ENCODE measurements at regions not wholly inside any gene's neighbourhood (a gene's known extent, or its start where the extent isn't known, plus 50 kb on each side); places are given as distances from the start of the nearest gene placed in this dataset.

DNA sequence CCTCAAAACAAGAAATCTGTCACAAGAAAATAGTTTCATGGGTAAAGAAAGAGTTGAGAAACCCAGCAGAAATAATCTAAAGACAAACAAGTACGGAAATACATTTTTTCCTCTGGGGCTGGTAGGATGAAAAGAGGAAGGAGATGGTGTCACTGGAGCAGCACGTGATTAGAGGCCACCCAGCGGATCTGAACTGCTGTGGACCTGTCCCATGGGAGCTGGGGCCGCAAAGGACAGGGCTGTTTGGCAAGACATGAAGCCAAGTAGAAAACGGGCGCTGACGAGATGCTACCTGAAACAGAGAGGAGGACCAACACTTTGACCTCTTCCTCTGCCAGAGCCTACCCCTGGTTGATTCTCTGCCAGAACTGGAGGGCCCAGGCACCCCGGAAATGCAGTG, 295.4 kb upstream of the ATP5MC3 start:
- H3K27ac Mint-ChIP-seq = no peak overlapping the region
- no peaks in the 10 kb centered on the region for H3K36me3 Mint-ChIP-seq
- no peaks in the 10 kb centered on the region for H3K4me1 Mint-ChIP-seq
- peaks cover 4% of the 10 kb centered on the region for H3K27me3 Mint-ChIP-seq
- H3K4me3 Mint-ChIP-seq = no peak overlapping the region
- no peaks in the 10 kb centered on the region for H3K9me3 Mint-ChIP-seq

DNA sequence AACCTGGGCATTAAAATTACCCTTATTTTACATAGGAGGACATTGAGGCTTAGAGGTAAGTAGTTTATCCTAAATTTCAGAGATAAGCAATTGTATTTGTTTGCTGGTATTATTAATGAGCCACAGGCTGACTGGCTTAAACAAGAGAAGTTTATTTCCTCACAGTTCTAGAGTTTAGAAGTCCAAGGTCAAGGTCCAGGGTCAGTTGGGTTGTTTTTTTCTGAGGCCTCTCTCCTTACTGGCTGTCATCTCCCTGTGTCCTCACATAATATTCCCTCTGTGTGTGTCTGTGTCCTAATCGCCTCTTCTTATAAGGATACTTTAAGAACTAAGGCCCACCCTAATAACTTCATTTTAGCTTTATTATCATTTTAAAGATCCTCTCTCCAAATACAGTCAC, 294.9 kb upstream of the ATP5MC3 start:
- peaks cover 5% of the 10 kb centered on the region for H3K27me3 Mint-ChIP-seq
- H3K4me3 Mint-ChIP-seq = no peak overlapping the region
- H3K36me3 Mint-ChIP-seq = no peaks in the 10 kb centered on the region
- no peak overlapping the region for H3K27ac Mint-ChIP-seq
- H3K9me3 Mint-ChIP-seq = no peaks in the 10 kb centered on the region
- H3K4me1 Mint-ChIP-seq = no peaks in the 10 kb centered on the region

DNA sequence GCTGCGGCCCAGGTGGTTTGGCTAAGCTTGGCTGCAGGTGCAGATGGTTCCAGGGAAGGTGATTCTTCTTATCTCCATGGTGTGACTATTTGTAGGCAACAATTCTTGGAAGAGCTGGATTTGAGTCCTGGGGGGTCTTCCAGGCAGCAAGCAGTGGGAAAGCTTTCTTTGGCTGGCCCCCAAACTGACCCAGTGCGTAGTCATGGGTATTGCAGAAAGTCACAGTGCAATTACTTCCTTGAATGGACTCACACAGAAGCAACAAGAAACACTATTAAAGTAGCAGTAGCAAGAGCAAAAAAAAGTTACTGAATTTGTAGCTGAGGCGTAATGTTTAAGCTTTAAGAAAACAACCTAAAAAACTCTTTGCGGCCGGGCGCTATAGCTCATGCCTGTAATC, 293.6 kb upstream of the ATP5MC3 start:
- H3K36me3 Mint-ChIP-seq = no peaks in the 10 kb centered on the region

DNA sequence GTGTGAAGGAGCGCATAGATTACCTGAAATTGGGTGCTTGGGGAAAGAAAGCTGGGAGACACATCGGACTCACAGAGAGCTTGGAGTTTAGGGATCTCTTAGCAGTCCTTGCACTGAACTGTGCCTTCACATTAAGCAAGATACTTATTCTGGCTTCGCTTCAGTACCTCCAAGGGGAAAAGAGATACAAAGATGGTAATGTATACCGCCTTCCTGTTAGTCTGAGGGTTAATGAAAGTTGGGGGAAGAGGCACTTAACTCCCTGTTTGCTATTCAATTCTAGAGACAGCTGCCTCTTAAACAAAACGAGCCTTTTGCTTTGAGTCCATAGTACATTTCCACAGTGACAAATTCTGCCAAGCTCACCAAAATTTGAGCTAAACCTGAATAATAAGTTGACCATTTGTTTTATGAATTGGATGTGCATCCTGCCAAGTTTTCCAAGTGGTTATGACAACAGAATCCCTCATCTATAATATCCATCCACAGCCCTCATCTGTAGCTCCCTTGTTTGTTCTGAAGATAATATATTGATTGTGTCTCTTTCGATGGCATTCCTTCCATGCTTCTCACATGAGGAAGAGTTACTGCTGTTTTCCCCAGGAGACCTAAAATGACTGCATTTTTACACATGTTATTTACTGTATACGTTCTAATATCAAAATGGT, 287.1 kb upstream of the ATP5MC3 start:
- no peaks in the 10 kb centered on the region for H3K4me1 Mint-ChIP-seq
- H3K27ac Mint-ChIP-seq = no peak overlapping the region
- H3K36me3 Mint-ChIP-seq = no peaks in the 10 kb centered on the region
- H3K27me3 Mint-ChIP-seq = peaks cover 3% of the 10 kb centered on the region
- H3K9me3 Mint-ChIP-seq = peaks cover 4% of the 10 kb centered on the region
- H3K4me3 Mint-ChIP-seq = no peak overlapping the region

More for the DNA sequence above, 293.6 kb upstream of the ATP5MC3 start:
- Mint-ChIP-seq H3K4me1 (no peaks in the 10 kb centered on the region), H3K4me3 (no peak overlapping the region), H3K27me3 (peaks cover 3% of the 10 kb centered on the region), H3K27ac (no peak overlapping the region), H3K9me3 (peaks cover 1% of the 10 kb centered on the region)

DNA sequence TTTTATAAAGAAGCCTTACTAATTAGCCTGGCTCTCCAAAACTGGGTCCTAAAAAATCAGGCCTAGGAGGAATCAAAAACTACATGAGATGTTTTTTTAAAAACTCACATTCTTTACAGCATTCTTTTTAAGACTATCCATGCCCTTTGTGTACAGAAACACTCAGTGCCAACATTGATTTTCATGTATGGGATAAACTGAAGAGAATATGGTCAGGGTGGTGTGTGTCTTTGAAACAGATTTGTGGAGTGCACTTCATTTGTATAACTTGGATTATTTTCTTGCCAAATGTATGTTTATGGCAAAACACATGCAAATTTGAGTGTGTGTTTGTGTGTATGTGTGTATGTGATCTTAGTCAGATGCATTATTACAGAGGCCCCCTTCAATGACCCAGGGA, 283.6 kb upstream of the ATP5MC3 start:
- no peak overlapping the region for H3K4me3 Mint-ChIP-seq
- H3K9me3 Mint-ChIP-seq = peaks cover 3% of the 10 kb centered on the region
- no peaks in the 10 kb centered on the region for H3K36me3 Mint-ChIP-seq
- no peaks in the 10 kb centered on the region for H3K4me1 Mint-ChIP-seq
- no peak overlapping the region for H3K27ac Mint-ChIP-seq
- peaks cover 4% of the 10 kb centered on the region for H3K27me3 Mint-ChIP-seq

DNA sequence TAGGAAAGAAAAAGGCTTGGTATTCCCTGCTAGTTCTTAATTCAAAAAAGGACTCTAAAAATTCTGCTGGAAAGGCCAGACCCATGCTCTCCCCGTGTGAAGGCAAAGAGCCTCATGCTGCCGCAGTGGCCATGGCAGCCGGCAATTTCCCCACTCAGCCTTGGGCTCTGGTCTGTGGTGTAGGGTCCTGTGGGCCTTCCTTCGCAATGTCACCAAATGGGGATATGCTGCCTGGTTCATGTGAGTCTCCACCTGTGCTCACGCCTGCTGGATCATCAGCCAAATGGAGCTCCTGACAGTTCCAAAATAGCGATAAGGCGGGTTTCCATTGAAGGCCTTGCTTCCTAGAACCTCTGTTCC, 282.8 kb upstream of the ATP5MC3 start:
- no peak overlapping the region for H3K4me3 Mint-ChIP-seq
- H3K9me3 Mint-ChIP-seq = no peaks in the 10 kb centered on the region
- peaks cover 5% of the 10 kb centered on the region for H3K27me3 Mint-ChIP-seq
- no peak overlapping the region for H3K27ac Mint-ChIP-seq
- H3K36me3 Mint-ChIP-seq = no peaks in the 10 kb centered on the region
- no peaks in the 10 kb centered on the region for H3K4me1 Mint-ChIP-seq

DNA sequence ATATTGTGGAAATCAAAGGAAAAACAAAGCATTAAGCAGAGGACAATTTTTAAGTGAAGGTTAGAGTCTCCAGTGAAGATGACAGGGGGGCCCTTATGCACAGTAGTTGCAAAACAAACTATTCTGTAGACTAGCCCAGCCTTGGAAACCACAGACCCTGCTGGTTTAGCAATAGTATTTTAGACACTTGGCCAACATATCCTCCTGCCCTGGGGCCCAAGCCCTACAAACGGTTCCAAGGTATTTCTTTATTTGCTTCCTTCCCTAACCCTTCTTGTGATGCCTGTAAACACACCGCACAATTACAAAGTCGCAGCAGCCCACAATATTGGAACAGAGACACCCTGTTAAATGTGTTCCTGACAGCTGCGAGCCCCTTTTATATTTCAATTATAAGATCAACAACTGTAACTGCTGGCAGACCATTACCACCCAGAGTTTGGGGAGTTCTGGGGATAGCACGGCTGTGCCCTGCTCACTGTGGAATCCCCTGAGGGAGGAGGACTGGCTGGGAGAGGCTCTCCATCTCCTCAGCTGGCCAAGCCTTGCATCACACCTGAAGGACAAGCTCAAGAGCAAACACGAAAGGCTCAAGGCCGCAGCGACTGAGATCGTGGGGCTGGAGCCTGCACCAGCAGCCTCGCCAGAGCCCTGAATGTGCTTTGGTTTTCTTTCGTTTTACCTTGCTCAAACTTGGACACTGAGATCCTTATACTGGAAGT, 282.2 kb upstream of the ATP5MC3 start:
- Mint-ChIP-seq H3K4me1 (no peaks in the 10 kb centered on the region), H3K27me3 (peaks cover 5% of the 10 kb centered on the region), H3K36me3 (no peaks in the 10 kb centered on the region), H3K27ac (no peak overlapping the region), H3K4me3 (no peak overlapping the region), H3K9me3 (no peaks in the 10 kb centered on the region)

DNA sequence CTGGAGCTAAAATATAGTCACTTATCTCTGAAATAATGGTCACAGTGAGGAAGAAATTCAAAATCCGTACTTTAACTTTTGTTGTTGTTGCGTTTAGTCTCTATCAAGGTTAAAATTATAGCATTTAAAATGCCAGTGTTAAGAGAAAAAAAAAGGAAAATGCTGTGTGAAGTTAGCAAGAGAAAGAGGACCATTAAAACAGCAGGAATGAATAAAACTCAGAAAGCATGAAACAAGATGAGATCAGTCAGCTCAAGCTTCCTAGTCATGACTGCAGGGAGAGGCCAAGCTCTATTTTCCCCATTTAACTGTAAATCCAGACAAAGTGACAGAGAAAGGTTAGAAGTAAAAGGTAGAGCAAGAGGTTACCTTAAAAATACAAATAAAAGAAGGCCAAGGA, 281.7 kb upstream of the ATP5MC3 start:
- Mint-ChIP-seq H3K9me3 (no peaks in the 10 kb centered on the region), H3K4me3 (no peak overlapping the region), H3K27ac (no peak overlapping the region), H3K27me3 (peaks cover 5% of the 10 kb centered on the region), H3K36me3 (no peaks in the 10 kb centered on the region), H3K4me1 (no peaks in the 10 kb centered on the region)

DNA sequence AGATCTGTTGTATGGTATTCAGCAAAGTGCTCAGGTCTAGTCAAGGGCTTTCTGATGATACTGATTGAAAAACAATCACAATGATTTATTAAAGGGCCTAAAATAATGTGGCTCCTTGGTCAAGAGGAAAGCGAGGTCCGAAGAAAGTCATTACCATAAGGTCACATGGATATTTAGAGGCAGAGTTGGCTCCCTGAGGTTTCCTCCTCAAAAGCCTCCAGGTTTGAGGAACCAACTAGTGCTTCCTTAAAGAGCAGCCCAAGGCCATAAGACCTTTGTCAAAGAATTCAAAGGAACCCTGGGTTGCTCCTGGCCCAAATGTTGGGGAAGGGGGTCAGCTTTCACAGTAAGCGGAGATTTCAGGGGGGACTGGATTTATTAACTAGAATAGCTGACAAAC, 280.7 kb upstream of the ATP5MC3 start:
- Mint-ChIP-seq H3K27me3 (peaks cover 5% of the 10 kb centered on the region), H3K4me1 (no peaks in the 10 kb centered on the region), H3K36me3 (no peaks in the 10 kb centered on the region), H3K4me3 (no peak overlapping the region), H3K27ac (no peak overlapping the region), H3K9me3 (no peaks in the 10 kb centered on the region)

DNA sequence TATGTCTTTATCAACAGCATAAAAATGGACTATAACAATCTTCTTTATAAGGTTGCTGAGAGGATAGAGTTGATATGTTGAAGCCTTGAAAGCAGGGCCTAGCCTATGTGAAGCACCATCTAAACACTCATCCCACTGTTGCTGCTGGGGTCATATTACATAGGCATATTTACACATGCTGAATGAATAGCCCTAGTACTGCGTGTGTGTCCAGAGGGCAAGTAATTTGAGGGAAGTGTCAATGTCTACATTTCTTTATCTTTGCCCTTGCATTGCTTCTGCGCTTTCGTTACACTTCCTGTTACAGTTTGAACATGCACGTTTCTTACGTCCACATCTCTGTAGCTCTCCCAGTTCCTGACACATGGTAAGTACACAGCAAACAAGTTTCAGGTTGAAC, 280.3 kb upstream of the ATP5MC3 start:
- Mint-ChIP-seq H3K9me3 (no peaks in the 10 kb centered on the region), H3K27ac (no peak overlapping the region), H3K4me3 (no peak overlapping the region), H3K27me3 (peaks cover 5% of the 10 kb centered on the region), H3K36me3 (no peaks in the 10 kb centered on the region), H3K4me1 (no peaks in the 10 kb centered on the region)

DNA sequence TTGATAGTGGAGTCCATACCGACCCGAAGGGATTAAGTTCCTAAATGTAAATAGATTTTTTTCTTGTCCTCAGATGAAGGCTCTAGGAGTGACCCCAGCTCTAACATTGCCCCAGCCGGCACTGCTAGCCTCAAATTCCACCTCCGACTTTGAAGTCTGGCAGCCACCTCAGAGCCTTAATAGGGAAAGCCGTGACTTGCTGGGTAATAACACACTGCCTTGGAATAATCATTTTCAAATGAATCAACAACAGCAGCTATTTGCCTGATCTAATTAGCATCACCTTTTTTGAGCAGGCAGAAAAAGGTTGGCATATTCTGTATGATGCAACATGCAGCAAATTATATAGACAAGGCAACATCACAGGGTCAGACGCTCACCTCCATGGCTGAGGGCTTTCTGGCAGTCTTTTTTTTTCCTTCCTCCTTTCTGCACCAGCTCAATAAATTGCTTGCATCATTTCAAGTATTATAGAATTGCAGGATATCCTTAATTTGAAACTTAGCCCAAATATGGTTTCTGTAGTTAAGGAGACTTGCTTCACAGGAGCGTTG, 276.5 kb upstream of the ATP5MC3 start:
- Mint-ChIP-seq H3K4me1 (no peaks in the 10 kb centered on the region), H3K27me3 (peaks cover 8% of the 10 kb centered on the region), H3K36me3 (no peaks in the 10 kb centered on the region), H3K27ac (no peak overlapping the region), H3K4me3 (no peak overlapping the region), H3K9me3 (no peaks in the 10 kb centered on the region)

DNA sequence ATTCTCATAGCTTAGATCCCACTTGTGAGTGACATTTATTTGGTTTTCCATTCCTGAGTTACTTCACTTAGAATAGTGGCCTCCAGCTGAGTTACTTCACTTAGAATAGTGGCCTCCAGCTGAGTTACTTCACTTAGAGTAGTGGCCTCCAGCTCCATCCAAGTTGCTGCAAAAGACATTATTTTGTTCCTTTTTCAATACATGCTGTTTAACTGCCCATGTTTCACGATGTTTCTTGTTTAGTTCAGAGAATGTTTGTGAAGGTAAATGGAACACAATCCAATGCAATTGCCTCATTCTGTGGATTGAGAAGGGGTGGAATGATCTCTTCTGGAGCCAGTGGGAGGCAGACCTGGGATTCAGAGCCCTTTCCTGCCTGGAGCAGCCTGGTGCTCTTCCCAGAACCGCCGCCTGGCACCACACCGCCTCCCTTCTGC, 273.5 kb upstream of the ATP5MC3 start:
- Mint-ChIP-seq H3K4me3 (no peak overlapping the region), H3K36me3 (no peaks in the 10 kb centered on the region)

DNA sequence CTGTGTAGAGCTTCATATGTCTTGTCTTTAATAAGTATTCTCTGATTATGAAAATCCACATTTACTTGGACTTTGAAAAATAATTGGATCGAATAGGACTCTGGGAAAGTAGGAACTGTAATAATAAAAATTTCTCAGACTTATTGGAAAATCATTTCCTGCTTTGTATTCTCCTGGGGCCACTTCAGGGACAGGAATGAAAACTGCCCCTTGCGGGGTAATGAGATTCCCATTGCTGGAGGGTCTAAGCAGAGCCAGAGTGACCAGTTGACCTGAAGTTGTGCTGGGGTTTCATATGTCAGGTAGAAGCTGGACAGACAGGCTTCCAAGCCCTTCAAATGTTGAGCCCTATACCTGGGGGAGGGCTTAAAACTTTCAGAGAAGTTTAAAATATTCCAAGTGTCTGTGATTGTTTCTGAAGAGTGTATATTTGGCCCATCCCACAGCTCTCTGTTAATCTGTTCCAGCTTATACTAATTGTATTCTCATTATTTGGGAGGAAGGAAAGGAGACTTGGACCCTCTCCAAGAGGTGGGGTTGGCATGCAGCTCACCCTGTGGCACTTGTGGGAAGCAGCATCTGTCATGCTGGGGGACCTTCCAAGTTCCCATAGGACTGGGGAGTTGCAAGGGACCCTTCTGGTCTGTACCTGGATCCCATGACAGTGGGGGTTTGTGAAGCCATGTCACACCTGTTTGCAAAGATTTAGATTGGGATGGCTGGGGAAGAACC, 268.7 kb upstream of the ATP5MC3 start:
- Mint-ChIP-seq H3K4me3 (no peak overlapping the region), H3K27me3 (no peaks in the 10 kb centered on the region), H3K27ac (no peak overlapping the region), H3K36me3 (no peaks in the 10 kb centered on the region), H3K4me1 (no peaks in the 10 kb centered on the region), H3K9me3 (no peaks in the 10 kb centered on the region)

More for the DNA sequence above, 273.5 kb upstream of the ATP5MC3 start:
- H3K9me3 Mint-ChIP-seq = no peaks in the 10 kb centered on the region
- H3K27me3 Mint-ChIP-seq = peaks cover 6% of the 10 kb centered on the region
- H3K27ac Mint-ChIP-seq = no peak overlapping the region
- no peaks in the 10 kb centered on the region for H3K4me1 Mint-ChIP-seq

DNA sequence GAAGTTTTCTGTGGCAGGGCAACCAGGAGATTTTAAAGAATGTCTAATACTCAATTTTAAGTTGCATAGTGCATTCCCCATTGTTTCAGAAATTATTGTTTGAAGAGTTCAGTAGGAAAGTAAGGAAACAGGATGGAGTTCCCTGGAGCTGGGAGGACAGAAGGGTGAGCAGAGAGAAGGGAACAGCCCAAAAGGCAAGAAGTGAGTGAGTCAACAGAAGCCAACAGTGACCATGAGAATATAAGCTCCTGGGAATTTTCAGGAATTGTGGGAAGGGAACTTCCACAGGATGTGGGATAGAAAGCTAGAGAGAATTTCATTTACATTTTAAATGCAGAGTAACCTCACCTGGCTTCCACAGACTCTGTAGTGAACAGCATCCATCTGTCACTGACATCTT, 268.1 kb upstream of the ATP5MC3 start:
- H3K27me3 Mint-ChIP-seq = no peaks in the 10 kb centered on the region
- no peak overlapping the region for H3K27ac Mint-ChIP-seq
- no peak overlapping the region for H3K4me3 Mint-ChIP-seq
- no peaks in the 10 kb centered on the region for H3K4me1 Mint-ChIP-seq
- H3K9me3 Mint-ChIP-seq = no peaks in the 10 kb centered on the region
- H3K36me3 Mint-ChIP-seq = no peaks in the 10 kb centered on the region

DNA sequence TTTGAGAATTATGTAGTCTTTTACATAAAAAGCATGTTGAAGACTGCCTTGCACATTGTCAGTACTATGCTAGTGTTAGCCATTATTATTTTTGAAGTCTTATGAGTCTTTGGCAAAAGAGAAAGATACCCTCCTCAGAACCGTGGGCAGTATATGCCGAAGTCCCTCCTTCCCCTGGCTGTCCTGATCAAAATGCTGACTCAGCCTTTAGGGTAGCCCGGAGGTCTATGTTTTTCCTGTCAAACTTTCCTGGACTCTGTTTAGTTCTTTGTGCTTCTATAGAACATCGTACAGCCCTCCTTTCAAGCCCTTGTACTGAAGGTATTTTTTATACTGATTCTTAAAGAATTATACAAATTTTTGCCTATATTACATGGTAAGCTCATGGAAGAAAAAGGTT, 264.7 kb upstream of the ATP5MC3 start:
- no peak overlapping the region for H3K27ac Mint-ChIP-seq
- H3K27me3 Mint-ChIP-seq = no peaks in the 10 kb centered on the region
- no peaks in the 10 kb centered on the region for H3K4me1 Mint-ChIP-seq
- H3K4me3 Mint-ChIP-seq = no peak overlapping the region
- H3K36me3 Mint-ChIP-seq = no peaks in the 10 kb centered on the region
- H3K9me3 Mint-ChIP-seq = no peaks in the 10 kb centered on the region

DNA sequence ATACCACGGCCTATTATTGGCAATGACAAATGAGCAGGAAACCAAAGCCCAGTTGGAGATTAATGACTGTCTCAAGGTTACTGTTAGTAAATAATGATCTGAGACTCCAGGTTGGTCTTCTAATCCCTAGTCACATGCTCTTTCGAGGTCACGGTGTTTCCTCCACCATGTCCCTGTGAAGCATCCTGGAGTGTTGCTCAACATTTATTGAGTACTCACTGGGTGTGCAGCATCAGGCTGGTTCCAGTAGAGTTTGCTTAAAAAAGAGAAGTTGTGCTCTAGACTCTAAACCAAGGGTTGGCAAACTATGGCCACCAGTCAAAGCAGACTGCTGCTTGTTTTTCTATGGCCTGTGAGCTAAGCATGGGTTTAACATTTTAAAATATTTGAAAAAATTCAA, 263.8 kb upstream of the ATP5MC3 start:
- no peaks in the 10 kb centered on the region for H3K9me3 Mint-ChIP-seq
- peaks cover 2% of the 10 kb centered on the region for H3K27me3 Mint-ChIP-seq
- no peak overlapping the region for H3K27ac Mint-ChIP-seq
- no peak overlapping the region for H3K4me3 Mint-ChIP-seq
- H3K4me1 Mint-ChIP-seq = no peaks in the 10 kb centered on the region
- H3K36me3 Mint-ChIP-seq = no peaks in the 10 kb centered on the region

Data from activated naive CD4-positive, alpha-beta T cell treated with anti-CD3 and anti-CD28 coated beads, Interleukin-2, amount 50 U/mL, for 24 hours (primary cell).